ENCODE measurements at regions not wholly inside any gene's neighbourhood (a gene's known extent, or its start where the extent isn't known, plus 50 kb on each side); places are given as distances from the start of the nearest gene placed in this dataset.

DNA sequence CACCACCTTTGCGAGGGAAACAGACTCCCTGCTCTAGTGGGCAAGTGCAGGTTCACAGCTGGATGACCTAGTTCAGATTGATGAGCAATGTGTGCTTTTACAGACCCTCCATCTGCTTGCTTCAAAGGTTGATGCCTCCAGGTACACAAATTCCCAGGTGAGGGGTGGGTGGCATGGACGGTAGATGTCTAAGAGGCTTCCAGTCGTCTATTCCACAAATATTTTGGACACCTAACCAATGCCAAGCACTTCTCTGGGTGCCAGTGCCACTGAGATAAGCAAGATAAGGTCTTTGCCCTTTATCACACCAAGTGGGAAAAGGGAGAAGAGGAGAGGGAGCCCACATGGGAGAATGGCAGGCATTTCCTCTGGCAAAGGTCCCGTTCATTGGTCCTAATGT lies 316.6 kb upstream of the CDH5 start:
- Mint-ChIP-seq H3K36me3 (ENCODE audit: low read depth) (no peaks in the 10 kb centered on the region), H3K27ac (no peak overlapping the region), H3K4me3 (no peak overlapping the region), H3K9me3 (no peaks in the 10 kb centered on the region; the same call in 1 of the 2 replicates), H3K4me1 (ENCODE audit: low read depth) (no peaks in the 10 kb centered on the region), H3K27me3 (ENCODE audit: insufficient read depth) (peaks cover 3% of the 10 kb centered on the region; the same call in 1 of the 2 replicates)
- TF ChIP-seq CTCF (IDR thresholded peaks at IDR 0.05): no peak
- no peak for DNase-seq

GRCh38 chr16:66045626-66046025 lies 320.9 kb upstream of the CDH5 start:
- H3K27ac Mint-ChIP-seq: no peak overlapping the region
- no peak overlapping the region for H3K4me3 Mint-ChIP-seq
- H3K9me3 Mint-ChIP-seq: no peaks in the 10 kb centered on the region; the same call in 1 of the 2 replicates
- no peak for TF ChIP-seq CTCF (IDR thresholded peaks at IDR 0.05)
- no peak for DNase-seq
- no peaks in the 10 kb centered on the region for H3K4me1 Mint-ChIP-seq (ENCODE audit: low read depth)
- no peaks in the 10 kb centered on the region for H3K36me3 Mint-ChIP-seq (ENCODE audit: low read depth)
- H3K27me3 Mint-ChIP-seq (ENCODE audit: insufficient read depth): peaks cover 10% of the 10 kb centered on the region; the same call in 1 of the 2 replicates

- no peak for TF ChIP-seq CTCF (IDR thresholded peaks at IDR 0.05)
- DNase-seq: no peak
- Mint-ChIP-seq H3K4me1 (ENCODE audit: low read depth) (no peaks in the 10 kb centered on the region), H3K36me3 (ENCODE audit: low read depth) (no peaks in the 10 kb centered on the region), H3K9me3 (no peaks in the 10 kb centered on the region; the same call in 1 of the 2 replicates), H3K4me3 (no peak overlapping the region), H3K27me3 (ENCODE audit: insufficient read depth) (peaks cover 14% of the 10 kb centered on the region; the same call in 1 of the 2 replicates), H3K27ac (no peak overlapping the region)
Observed at GRCh38 chr16:66044556-66044955, 321.9 kb upstream of the CDH5 start.

DNA sequence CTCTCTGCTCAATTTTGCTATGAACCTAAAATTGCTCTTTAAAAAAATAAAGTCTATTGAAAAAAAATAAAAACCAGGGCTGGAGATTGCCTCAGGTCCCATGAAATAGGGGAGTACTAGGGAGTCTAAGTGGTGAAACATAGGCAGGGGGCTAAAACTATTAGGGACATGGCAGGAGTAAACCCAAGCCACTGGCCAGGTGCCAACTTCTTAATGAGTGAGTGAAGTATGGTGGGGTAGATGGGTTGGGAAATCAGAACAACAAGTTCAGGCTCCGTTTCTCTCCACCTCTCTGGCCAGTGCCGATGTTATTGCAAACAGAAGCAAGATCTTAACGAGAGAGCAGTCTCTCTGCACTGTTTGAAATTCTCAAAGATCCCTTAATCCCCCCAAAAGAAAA lies 322.4 kb upstream of the CDH5 start:
- Mint-ChIP-seq H3K27me3 (ENCODE audit: insufficient read depth) (peaks cover 17% of the 10 kb centered on the region; the same call in 1 of the 2 replicates), H3K36me3 (ENCODE audit: low read depth) (no peaks in the 10 kb centered on the region), H3K9me3 (no peaks in the 10 kb centered on the region; the same call in 1 of the 2 replicates), H3K27ac (no peak overlapping the region), H3K4me3 (no peak overlapping the region), H3K4me1 (ENCODE audit: low read depth) (no peaks in the 10 kb centered on the region)
- TF ChIP-seq CTCF (IDR thresholded peaks at IDR 0.05): no peak
- DNase-seq: no peak

GRCh38 chr16:66043326-66043725 lies 323.2 kb upstream of the CDH5 start:
- H3K36me3 Mint-ChIP-seq (ENCODE audit: low read depth): no peaks in the 10 kb centered on the region
- no peaks in the 10 kb centered on the region; the same call in 1 of the 2 replicates for H3K9me3 Mint-ChIP-seq
- no peak for TF ChIP-seq CTCF (IDR thresholded peaks at IDR 0.05)
- DNase-seq: no peak
- peaks cover 17% of the 10 kb centered on the region; the same call in 1 of the 2 replicates for H3K27me3 Mint-ChIP-seq (ENCODE audit: insufficient read depth)
- H3K27ac Mint-ChIP-seq: no peak overlapping the region
- H3K4me3 Mint-ChIP-seq: no peak overlapping the region
- no peaks in the 10 kb centered on the region for H3K4me1 Mint-ChIP-seq (ENCODE audit: low read depth)

- no peak overlapping the region for H3K27ac Mint-ChIP-seq
- H3K4me3 Mint-ChIP-seq: no peak overlapping the region
- H3K9me3 Mint-ChIP-seq: no peaks in the 10 kb centered on the region; the same call in 1 of the 2 replicates
- no peak for DNase-seq
- no peaks in the 10 kb centered on the region for H3K4me1 Mint-ChIP-seq (ENCODE audit: low read depth)
- H3K27me3 Mint-ChIP-seq (ENCODE audit: insufficient read depth): peaks cover 18% of the 10 kb centered on the region; the same call in 1 of the 2 replicates
- TF ChIP-seq CTCF (IDR thresholded peaks at IDR 0.05): no peak
- H3K36me3 Mint-ChIP-seq (ENCODE audit: low read depth): no peaks in the 10 kb centered on the region
Observed at GRCh38 chr16:66042341-66042740, 324.1 kb upstream of the CDH5 start.
